ENCODE measurements at regions not wholly inside any gene's neighbourhood (a gene's known extent, or its start where the extent isn't known, plus 50 kb on each side); places are given as distances from the start of the nearest gene placed in this dataset.

GRCh38 chr5:125970631-125971307 lies 452.4 kb upstream of the GRAMD2B start:
- ATAC-seq: no peak
- no peak overlapping the region for H3K4me3 ChIP-seq
- H3K27ac ChIP-seq: no peak overlapping the region
- no peaks in the 10 kb centered on the region for H3K27me3 ChIP-seq
- intact Hi-C loops (cut with DNase I): no loop called here
- WGBS, 4 donors: 78 to 89% (median 84%) methylated on average over 7 of the region's 7 CpGs
- no peaks in the 10 kb centered on the region for H3K9me3 ChIP-seq
- no peak for DNase-seq
- H3K36me3 ChIP-seq: no peaks in the 10 kb centered on the region
- TF ChIP-seq CTCF (IDR thresholded peaks at IDR 0.05) (no peak), POLR2A (IDR thresholded peaks at IDR 0.05) (no peak)
- no peaks in the 10 kb centered on the region for H3K4me1 ChIP-seq

GRCh38 chr5:125972706-125973105 lies 450.5 kb upstream of the GRAMD2B start:
- Histone ChIP-seq H3K4me3 (no peak overlapping the region), H3K27me3 (no peaks in the 10 kb centered on the region), H3K9me3 (no peaks in the 10 kb centered on the region), H3K27ac (no peak overlapping the region), H3K4me1 (no peaks in the 10 kb centered on the region), H3K36me3 (no peaks in the 10 kb centered on the region)
- ATAC-seq (no peak), DNase-seq (no peak)
- TF ChIP-seq CTCF (IDR thresholded peaks at IDR 0.05): no peak
- no peak for TF ChIP-seq POLR2A (IDR thresholded peaks at IDR 0.05)
- WGBS, 4 donors: 85 to 89% (median 86%) methylated on average over 3 of the region's 3 CpGs
- intact Hi-C loops (cut with DNase I): no loop called here

GRCh38 chr5:125974679-125975078 lies 448.5 kb upstream of the GRAMD2B start:
- 58 to 75% (median 73%) methylated on average over 3 of the region's 3 CpGs for WGBS, 4 donors
- ATAC-seq (no peak), DNase-seq (no peak)
- H3K4me3 ChIP-seq: no peak overlapping the region
- no peaks in the 10 kb centered on the region for H3K9me3 ChIP-seq
- H3K27me3 ChIP-seq: no peaks in the 10 kb centered on the region
- intact Hi-C loops (cut with DNase I): no loop called here
- H3K27ac ChIP-seq: no peak overlapping the region
- no peaks in the 10 kb centered on the region for H3K36me3 ChIP-seq
- H3K4me1 ChIP-seq: no peaks in the 10 kb centered on the region
- TF ChIP-seq CTCF (IDR thresholded peaks at IDR 0.05) (no peak), POLR2A (IDR thresholded peaks at IDR 0.05) (no peak)

DNA sequence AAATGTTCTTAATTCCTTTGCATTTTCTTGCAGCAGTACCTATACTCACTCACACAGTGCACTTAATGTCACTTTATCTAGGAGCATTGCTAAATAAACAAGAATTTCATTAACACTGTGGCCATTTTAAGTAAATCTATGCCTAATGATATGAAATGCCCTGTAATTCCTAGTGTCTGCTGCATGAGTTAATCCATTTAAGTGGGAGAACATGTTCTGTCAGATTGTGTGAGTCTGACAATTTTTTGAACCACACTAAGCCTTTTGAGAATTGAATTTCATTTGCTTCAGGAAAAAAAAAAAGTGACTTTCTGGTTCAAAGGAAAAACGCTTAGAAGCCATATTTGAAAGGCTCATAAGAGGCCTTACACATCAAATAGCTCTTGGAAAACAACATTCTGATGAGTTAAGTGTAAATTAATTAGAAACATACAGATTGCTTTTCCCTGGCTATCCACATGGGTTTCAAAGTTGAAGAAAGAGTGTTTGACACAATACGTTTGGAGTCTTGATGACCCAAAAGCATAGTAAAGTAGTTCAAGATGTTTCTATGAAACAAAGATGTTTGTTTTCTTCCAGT lies 446.7 kb upstream of the GRAMD2B start:
- Histone ChIP-seq H3K36me3 (no peaks in the 10 kb centered on the region), H3K27me3 (no peaks in the 10 kb centered on the region), H3K4me3 (no peak overlapping the region), H3K9me3 (no peaks in the 10 kb centered on the region), H3K4me1 (peaks cover 0 to 4% (median 0%) of the 10 kb centered on the region in 12 donors), H3K27ac (no peak overlapping the region)
- no peak for ATAC-seq
- intact Hi-C loops (cut with DNase I): no loop called here
- 77 to 90% (median 81%) methylated on average over 2 of the region's 2 CpGs for WGBS, 4 donors
- TF ChIP-seq POLR2A (IDR thresholded peaks at IDR 0.05) (no peak), CTCF (IDR thresholded peaks at IDR 0.05) (no peak)
- no peak for DNase-seq
